HG03571 (cell line): ENCODE measurements at regions not wholly inside any gene's neighbourhood (a gene's known extent, or its start where the extent isn't known, plus 50 kb on each side); places are given as distances from the start of the nearest gene placed in this dataset.
A peak's percentile ranks its signal among the peaks of the same experiment; 100 is the strongest.

Source experiments
- ATAC-seq: cut with Tn5 transposase; IDR thresholded peaks from one replicate; pipeline ENCODE4 v1.9.1; 2021; ENCODE audit not compliant: unreplicated experiment

GRCh38 chr10:113319479-113319878 is 233.4 kb upstream of the HABP2 start:
- no peak for ATAC-seq

- ATAC-seq = no peak
These were observed 232.6 kb upstream of the HABP2 start for GRCh38 chr10:113320211-113320610.

GRCh38 chr10:113320987-113321386 is 231.9 kb upstream of the HABP2 start:
- no peak for ATAC-seq

GRCh38 chr10:113322843-113323242 is 230.0 kb upstream of the HABP2 start:
- no peak for ATAC-seq

- no peak for ATAC-seq
These were observed 228.9 kb upstream of the HABP2 start for GRCh38 chr10:113323985-113324384.

- ATAC-seq = peak; percentile 92
These were observed 226.4 kb upstream of the HABP2 start for GRCh38 chr10:113326160-113327111.

GRCh38 chr10:113329121-113329596 is 223.7 kb upstream of the HABP2 start:
- no peak for ATAC-seq

- no peak for ATAC-seq
These were observed 220.9 kb upstream of the HABP2 start for GRCh38 chr10:113331961-113332360.

GRCh38 chr10:113333313-113333712 is 219.5 kb upstream of the HABP2 start:
- ATAC-seq = no peak

- no peak for ATAC-seq
These were observed 217.3 kb upstream of the HABP2 start for GRCh38 chr10:113335592-113335991.

GRCh38 chr10:113336549-113337130 is 216.2 kb upstream of the HABP2 start:
- ATAC-seq = no peak

GRCh38 chr10:113337142-113337541 is 215.7 kb upstream of the HABP2 start:
- no peak for ATAC-seq

GRCh38 chr10:113339121-113339520 is 213.7 kb upstream of the HABP2 start:
- no peak for ATAC-seq

GRCh38 chr10:113340282-113340681 is 212.6 kb upstream of the HABP2 start:
- no peak for ATAC-seq

GRCh38 chr10:113341138-113341537 is 211.7 kb upstream of the HABP2 start:
- ATAC-seq = no peak

GRCh38 chr10:113345826-113346624 is 206.8 kb upstream of the HABP2 start:
- ATAC-seq = no peak

GRCh38 chr10:113347508-113347907 is 205.3 kb upstream of the HABP2 start:
- no peak for ATAC-seq

- no peak for ATAC-seq
These were observed 204.2 kb upstream of the HABP2 start for GRCh38 chr10:113348694-113349093.

- ATAC-seq = no peak
These were observed 202.4 kb upstream of the HABP2 start for GRCh38 chr10:113350311-113351040.

GRCh38 chr10:113354711-113355110 is 198.1 kb upstream of the HABP2 start:
- no peak for ATAC-seq
